Thymus (tissue), 11 donors: ENCODE measurements at regions not wholly inside any gene's neighbourhood (a gene's known extent, or its start where the extent isn't known, plus 50 kb on each side); places are given as distances from the start of the nearest gene placed in this dataset.

Experiments
- DNase-seq, 9 donors: peaks; one replicate each; pipeline ENCODE4 v3.0.0-alpha.2; 2013; ENCODE audit warnings: low spot score in 9 of 9, low read depth in 6 of 9, missing footprints in 1 of 9
- H3K27ac ChIP-seq, 2 donors: one replicate each; pipeline ENCODE4 v1.5.1; 2013; ENCODE audit warnings: control low read depth in 1 of 2, low read depth in 1 of 2, low read length in 1 of 2, mild to moderate bottlenecking in 1 of 2, moderate library complexity in 1 of 2
- H3K27me3 ChIP-seq, 2 donors: one replicate each; pipeline ENCODE4 v1.5.1; 2013; ENCODE audit warnings: low read length in 1 of 2; ENCODE audit not compliant: control insufficient read depth in 2 of 2, insufficient read depth in 1 of 2
- H3K36me3 ChIP-seq, 2 donors: one replicate each; pipeline ENCODE4 v1.5.1; 2013; ENCODE audit warnings: low read length in 1 of 2, mild to moderate bottlenecking in 1 of 2, moderate library complexity in 1 of 2; ENCODE audit not compliant: control insufficient read depth in 2 of 2, insufficient read depth in 2 of 2
- H3K4me1 ChIP-seq, 2 donors: one replicate each; pipeline ENCODE4 v1.5.1; 2013; ENCODE audit warnings: low read length in 2 of 2; ENCODE audit not compliant: control insufficient read depth in 2 of 2, insufficient read depth in 2 of 2
- H3K4me3 ChIP-seq, 2 donors: one replicate each; pipeline ENCODE4 v1.5.1; 2013; ENCODE audit warnings: low read length in 2 of 2, control low read depth in 1 of 2, mild to moderate bottlenecking in 1 of 2
- H3K9me3 ChIP-seq, 2 donors: one replicate each; pipeline ENCODE4 v1.5.1; 2013; ENCODE audit warnings: low read length in 1 of 2, mild to moderate bottlenecking in 1 of 2; ENCODE audit not compliant: control insufficient read depth in 2 of 2, insufficient read depth in 1 of 2
- WGBS: extraction: QIAGEN DNeasy Blood & Tissue Kit; methylation state at CpG from one replicate; pipeline ENCODE4 v1.1.7; 2013; 5-methylcytosine and 5-hydroxymethylcytosine counted together
- donor health status: healthy.

- Histone ChIP-seq H3K27ac (no peak overlapping the region), H3K4me1 (no peaks in the 10 kb centered on the region), H3K9me3 (no peaks in the 10 kb centered on the region), H3K4me3 (no peak overlapping the region), H3K36me3 (no peaks in the 10 kb centered on the region), H3K27me3 (no peaks in the 10 kb centered on the region)
- WGBS = 92% methylated on average over 3 of the region's 3 CpGs
- no peak for DNase-seq
These were observed 425.8 kb upstream of the TPM1 start for GRCh38 chr15:62616746-62617145.

GRCh38 chr15:62617741-62618140, 424.8 kb upstream of the TPM1 start:
- no peaks in the 10 kb centered on the region for H3K27me3 ChIP-seq
- H3K9me3 ChIP-seq = no peaks in the 10 kb centered on the region
- no peak for DNase-seq
- 95% methylated on average over 4 of the region's 4 CpGs for WGBS
- no peak overlapping the region for H3K4me3 ChIP-seq
- H3K4me1 ChIP-seq = no peaks in the 10 kb centered on the region
- H3K27ac ChIP-seq = no peak overlapping the region
- H3K36me3 ChIP-seq = no peaks in the 10 kb centered on the region

- Histone ChIP-seq H3K27me3 (no peaks in the 10 kb centered on the region), H3K27ac (no peak overlapping the region), H3K36me3 (no peaks in the 10 kb centered on the region), H3K4me1 (no peaks in the 10 kb centered on the region), H3K4me3 (no peak overlapping the region), H3K9me3 (no peaks in the 10 kb centered on the region)
- WGBS = 100% methylated on average over 2 of the region's 2 CpGs
- no peak for DNase-seq
These were observed 424.1 kb upstream of the TPM1 start for GRCh38 chr15:62618432-62618831.

GRCh38 chr15:62618846-62619504, 423.6 kb upstream of the TPM1 start:
- Histone ChIP-seq H3K9me3 (no peaks in the 10 kb centered on the region), H3K27ac (no peak overlapping the region), H3K4me1 (no peaks in the 10 kb centered on the region), H3K27me3 (no peaks in the 10 kb centered on the region), H3K4me3 (no peak overlapping the region), H3K36me3 (no peaks in the 10 kb centered on the region)
- 95% methylated on average over 5 of the region's 5 CpGs for WGBS
- no peak for DNase-seq

- no peak overlapping the region for H3K4me3 ChIP-seq
- no peaks in the 10 kb centered on the region for H3K36me3 ChIP-seq
- 91% methylated on average over 3 of the region's 3 CpGs for WGBS
- H3K9me3 ChIP-seq = no peaks in the 10 kb centered on the region
- H3K27me3 ChIP-seq = no peaks in the 10 kb centered on the region
- no peak for DNase-seq
- no peak overlapping the region for H3K27ac ChIP-seq
- no peaks in the 10 kb centered on the region for H3K4me1 ChIP-seq
These were observed 423.0 kb upstream of the TPM1 start for GRCh38 chr15:62619526-62619925.

- Histone ChIP-seq H3K36me3 (no peaks in the 10 kb centered on the region), H3K9me3 (no peaks in the 10 kb centered on the region), H3K4me3 (no peak overlapping the region), H3K4me1 (no peaks in the 10 kb centered on the region), H3K27me3 (no peaks in the 10 kb centered on the region), H3K27ac (no peak overlapping the region)
- WGBS = 96% methylated on average over 4 of the region's 4 CpGs
- DNase-seq = no peak
These were observed 419.8 kb upstream of the TPM1 start for GRCh38 chr15:62622775-62623174.

- Histone ChIP-seq H3K27me3 (no peaks in the 10 kb centered on the region), H3K9me3 (no peaks in the 10 kb centered on the region), H3K4me1 (no peaks in the 10 kb centered on the region), H3K36me3 (no peaks in the 10 kb centered on the region), H3K27ac (no peak overlapping the region), H3K4me3 (no peak overlapping the region)
- DNase-seq = no peak
- WGBS = 81% methylated on average over 7 of the region's 7 CpGs
These were observed 417.8 kb upstream of the TPM1 start for GRCh38 chr15:62624547-62625378.

GRCh38 chr15:62625429-62626033, 417.0 kb upstream of the TPM1 start:
- Histone ChIP-seq H3K27me3 (no peaks in the 10 kb centered on the region), H3K36me3 (no peaks in the 10 kb centered on the region), H3K4me3 (no peak overlapping the region), H3K27ac (no peak overlapping the region), H3K4me1 (no peaks in the 10 kb centered on the region), H3K9me3 (no peaks in the 10 kb centered on the region)
- no peak for DNase-seq
- 87% methylated on average over 9 of the region's 9 CpGs for WGBS

- H3K4me1 ChIP-seq = no peaks in the 10 kb centered on the region
- H3K9me3 ChIP-seq = no peaks in the 10 kb centered on the region
- H3K27me3 ChIP-seq = no peaks in the 10 kb centered on the region
- no peak for DNase-seq
- H3K36me3 ChIP-seq = no peaks in the 10 kb centered on the region
- H3K4me3 ChIP-seq = no peak overlapping the region
- H3K27ac ChIP-seq = no peak overlapping the region
- 93% methylated on average over 4 of the region's 4 CpGs for WGBS
These were observed 415.6 kb upstream of the TPM1 start for GRCh38 chr15:62626903-62627302.
